H9 (cell line): ENCODE measurements at regions not wholly inside any gene's neighbourhood (a gene's known extent, or its start where the extent isn't known, plus 50 kb on each side); places are given as distances from the start of the nearest gene placed in this dataset.

Source experiments
- DNase-seq: peaks from one replicate; pipeline ENCODE4 v3.0.0-alpha.2; 2017
- H2AFZ ChIP-seq: one replicate; pipeline ENCODE4 v1.6.1; 2013; ENCODE audit warnings: mild to moderate bottlenecking, low read length, control low read depth, moderate library complexity
- H2AK5ac ChIP-seq: 2 replicates; pipeline ENCODE4 v1.6.1; 2013; ENCODE audit warnings: low read length, control low read depth, mixed read lengths; ENCODE audit not compliant: insufficient read length
- H2BK120ac ChIP-seq: one replicate; pipeline ENCODE4 v1.6.1; 2013; ENCODE audit warnings: low read depth, mild to moderate bottlenecking, low read length, control low read depth, inconsistent platforms; ENCODE audit not compliant: poor library complexity, severe bottlenecking
- H2BK12ac ChIP-seq: 2 replicates; pipeline ENCODE4 v1.6.1; 2013; ENCODE audit warnings: low read length, control low read depth, mixed read lengths, low read depth; ENCODE audit not compliant: insufficient read length
- H2BK15ac ChIP-seq: 2 replicates; pipeline ENCODE4 v1.6.1; 2013; ENCODE audit warnings: low read depth, low read length, control low read depth
- H2BK20ac ChIP-seq: one replicate; pipeline ENCODE4 v1.6.1; 2013; ENCODE audit warnings: low read depth, mild to moderate bottlenecking, low read length, control low read depth, inconsistent platforms; ENCODE audit not compliant: poor library complexity, severe bottlenecking
- H2BK5ac ChIP-seq: 2 replicates; pipeline ENCODE4 v1.6.1; 2013; ENCODE audit warnings: low read length, control low read depth, mixed read lengths; ENCODE audit not compliant: insufficient read length
- H3K14ac ChIP-seq: 2 replicates; pipeline ENCODE4 v1.6.1; 2013; ENCODE audit warnings: low read length, control low read depth; ENCODE audit not compliant: insufficient read depth
- H3K18ac ChIP-seq: 2 replicates; pipeline ENCODE4 v1.6.1; 2013; ENCODE audit warnings: low read depth, mild to moderate bottlenecking, mixed read lengths, low read length, control low read depth; ENCODE audit not compliant: insufficient read length
- H3K23ac ChIP-seq: 2 replicates; pipeline ENCODE4 v1.6.1; 2013; ENCODE audit warnings: low read length, control low read depth, mixed read lengths, low read depth; ENCODE audit not compliant: insufficient read length
- H3K23me2 ChIP-seq: 2 replicates; pipeline ENCODE4 v1.6.1; 2013; ENCODE audit warnings: low read depth, mild to moderate bottlenecking, mixed read lengths, low read length, control low read depth; ENCODE audit not compliant: insufficient read length, poor library complexity, severe bottlenecking
- H3K27ac ChIP-seq: 2 replicates; pipeline ENCODE4 v1.5.1; 2013; ENCODE audit warnings: low read length, control low read depth, mixed read lengths, low read depth; ENCODE audit not compliant: insufficient read length
- H3K27me3 ChIP-seq: 2 replicates; pipeline ENCODE4 v1.6.1; 2013; ENCODE audit warnings: low read length, control low read depth, inconsistent platforms; ENCODE audit not compliant: insufficient read depth
- H3K4ac ChIP-seq: 2 replicates; pipeline ENCODE4 v1.6.1; 2013; ENCODE audit warnings: low read depth, mild to moderate bottlenecking, control low read depth, inconsistent platforms, low read length, moderate library complexity
- H3K4me1 ChIP-seq: 2 replicates; pipeline ENCODE4 v1.6.1; 2013; ENCODE audit warnings: low read length, control low read depth, inconsistent platforms; ENCODE audit not compliant: insufficient read depth
- H3K4me2 ChIP-seq: 2 replicates; pipeline ENCODE4 v1.6.1; 2013; ENCODE audit warnings: low read length, control low read depth, mixed read lengths; ENCODE audit not compliant: insufficient read length, insufficient read depth
- H3K56ac ChIP-seq: 2 replicates; pipeline ENCODE4 v1.6.1; 2013; ENCODE audit warnings: low read depth, mild to moderate bottlenecking, mixed read lengths, low read length, control low read depth; ENCODE audit not compliant: insufficient read length
- H3K79me1 ChIP-seq: 2 replicates; pipeline ENCODE4 v1.6.1; 2013; ENCODE audit warnings: low read depth, mild to moderate bottlenecking, moderate library complexity, low read length, control low read depth, inconsistent platforms; ENCODE audit not compliant: insufficient read depth, poor library complexity, severe bottlenecking
- H3K79me2 ChIP-seq: 2 replicates; pipeline ENCODE4 v1.6.1; 2013; ENCODE audit warnings: low read length, control low read depth, inconsistent platforms; ENCODE audit not compliant: insufficient read depth
- H3K9ac ChIP-seq: 2 replicates; pipeline ENCODE4 v1.6.1; 2013; ENCODE audit warnings: low read length, control low read depth, mixed read lengths; ENCODE audit not compliant: insufficient read length; ENCODE audit errors: extremely low read depth
- H3K9me3 ChIP-seq: one replicate; pipeline ENCODE4 v1.6.1; 2013; ENCODE audit warnings: low read depth, low read length, inconsistent platforms; ENCODE audit not compliant: control insufficient read depth
- H3T11ph ChIP-seq: one replicate; pipeline ENCODE4 v1.6.1; 2013; ENCODE audit warnings: mild to moderate bottlenecking, low read length, control low read depth, inconsistent platforms
- H4K20me1 ChIP-seq: one replicate; pipeline ENCODE4 v1.6.1; 2013; ENCODE audit not compliant: control insufficient read depth, insufficient read length, insufficient read depth
- H4K5ac ChIP-seq: 2 replicates; pipeline ENCODE4 v1.6.1; 2013; ENCODE audit warnings: low read depth, mild to moderate bottlenecking, mixed read lengths, low read length, control low read depth; ENCODE audit not compliant: insufficient read length
- H4K8ac ChIP-seq: replicated peaks from 2 replicates; pipeline ENCODE4 v1.6.1; 2013; ENCODE audit warnings: low read length, control low read depth, mixed read lengths, low read depth; ENCODE audit not compliant: insufficient read length
- H4K91ac ChIP-seq: 2 replicates; pipeline ENCODE4 v1.6.1; 2013; ENCODE audit warnings: low read depth, mild to moderate bottlenecking, moderate library complexity, mixed read lengths, low read length, control low read depth; ENCODE audit not compliant: insufficient read length
- H3K27ac Mint-ChIP-seq, 3 experiments: 2 replicates in 2 of 3; 3 replicates in 1 of 3; pipeline ENCODE4 v1.8.0; 2020 to 2021; ENCODE audit warnings: mixed read lengths in 3 of 3, mild to moderate bottlenecking in 1 of 3, moderate library complexity in 1 of 3
- H3K27me3 Mint-ChIP-seq: 2 replicates; pipeline ENCODE4 v1.8.0; 2021; ENCODE audit warnings: low read depth, mild to moderate bottlenecking, moderate library complexity, mixed read lengths
- H3K36me3 Mint-ChIP-seq, 3 experiments: 2 replicates in 2 of 3; 3 replicates in 1 of 3; pipeline ENCODE4 v1.8.0; 2020 to 2021; ENCODE audit warnings: low read depth in 3 of 3, mixed read lengths in 3 of 3; ENCODE audit not compliant: insufficient read depth in 1 of 3
- H3K4me1 Mint-ChIP-seq, 2 experiments: 2 replicates each; pipeline ENCODE4 v1.8.0; 2020; ENCODE audit warnings: mixed read lengths in 2 of 2
- H3K4me3 Mint-ChIP-seq, 2 experiments: 2 replicates in 1 of 2; 3 replicates in 1 of 2; pipeline ENCODE4 v1.8.0; 2020 to 2021; ENCODE audit warnings: mild to moderate bottlenecking in 2 of 2, mixed read lengths in 2 of 2, moderate library complexity in 1 of 2
- H3K9me3 Mint-ChIP-seq, 2 experiments: 2 replicates in 1 of 2; 3 replicates in 1 of 2; pipeline ENCODE4 v1.8.0; 2020; ENCODE audit warnings: mild to moderate bottlenecking in 2 of 2, mixed read lengths in 2 of 2, moderate library complexity in 1 of 2
- WGBS: extraction: QIAGEN DNeasy Blood & Tissue Kit; methylation state at CpG from one replicate; pipeline ENCODE4 v1.1.7; 2013; ENCODE audit warnings: missing lambda C conversion rate, low lambda C conversion rate, mixed read lengths; ENCODE audit not compliant: insufficient read length; ENCODE audit errors: extremely low coverage; 5-methylcytosine and 5-hydroxymethylcytosine counted together
- TF ChIP-seq, protein P1 (sequence below): fragments of 200-600 bp; sonication (generic); conservative IDR thresholded peaks from 3 replicates; pipeline ENCODE4 v1.8.0; 2021; ENCODE audit warnings: antibody characterized with exemption, mild to moderate bottlenecking

DNA sequence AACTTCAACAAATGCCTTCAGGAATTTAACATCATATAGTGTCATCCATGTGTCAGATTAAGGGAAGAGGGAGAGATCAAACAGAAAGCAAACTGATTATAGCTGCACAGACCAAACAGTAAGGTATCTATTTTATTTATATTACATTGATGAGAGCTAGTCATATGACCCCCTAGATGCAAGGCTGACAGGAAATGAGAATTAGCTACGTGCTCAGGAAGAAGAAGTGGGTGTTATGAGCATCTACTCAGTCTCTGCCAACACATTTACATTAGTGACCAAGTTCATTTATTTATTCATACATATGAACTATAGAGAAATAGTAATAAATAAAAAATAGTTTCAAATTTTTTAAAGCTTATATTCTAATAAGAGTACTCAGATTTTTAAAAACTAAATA lies 787.3 kb downstream of the KCTD16 start:
- Histone ChIP-seq H4K5ac (no peak overlapping the region), H3K4me1 (no peaks in the 10 kb centered on the region), H3K4me2 (no peak overlapping the region), H3K23me2 (no peaks in the 10 kb centered on the region), H3K9ac (no peak overlapping the region), H3T11ph (no peak overlapping the region), H3K27me3 (no peaks in the 10 kb centered on the region), H4K91ac (no peak overlapping the region), H2BK12ac (no peak overlapping the region), H2AFZ (no peak overlapping the region), H3K4ac (no peak overlapping the region), H3K23ac (no peak overlapping the region), H3K14ac (no peak overlapping the region), H3K27ac (no peak overlapping the region), H3K9me3 (no peaks in the 10 kb centered on the region), H4K8ac (no peak overlapping the region), H3K79me2 (no peaks in the 10 kb centered on the region), H2AK5ac (no peak overlapping the region), H2BK15ac (no peak overlapping the region), H2BK20ac (no peak overlapping the region), H4K20me1 (no peaks in the 10 kb centered on the region), H2BK120ac (no peak overlapping the region), H3K56ac (no peak overlapping the region), H2BK5ac (no peak overlapping the region), H3K79me1 (no peaks in the 10 kb centered on the region), H3K18ac (no peak overlapping the region)
- no peak overlapping the region for H3K4me3 Mint-ChIP-seq
- no CpG with 5 or more reads among the region's 1 CpG for WGBS
- no peak for DNase-seq
- H3K4me1 Mint-ChIP-seq = peaks cover 0 to under 1% of the 10 kb centered on the region in 2 experiments; a peak in 2 of 4 replicates
- no peaks in the 10 kb centered on the region for H3K9me3 Mint-ChIP-seq
- no peaks in the 10 kb centered on the region for H3K27me3 Mint-ChIP-seq
- TF ChIP-seq, protein P1, sequence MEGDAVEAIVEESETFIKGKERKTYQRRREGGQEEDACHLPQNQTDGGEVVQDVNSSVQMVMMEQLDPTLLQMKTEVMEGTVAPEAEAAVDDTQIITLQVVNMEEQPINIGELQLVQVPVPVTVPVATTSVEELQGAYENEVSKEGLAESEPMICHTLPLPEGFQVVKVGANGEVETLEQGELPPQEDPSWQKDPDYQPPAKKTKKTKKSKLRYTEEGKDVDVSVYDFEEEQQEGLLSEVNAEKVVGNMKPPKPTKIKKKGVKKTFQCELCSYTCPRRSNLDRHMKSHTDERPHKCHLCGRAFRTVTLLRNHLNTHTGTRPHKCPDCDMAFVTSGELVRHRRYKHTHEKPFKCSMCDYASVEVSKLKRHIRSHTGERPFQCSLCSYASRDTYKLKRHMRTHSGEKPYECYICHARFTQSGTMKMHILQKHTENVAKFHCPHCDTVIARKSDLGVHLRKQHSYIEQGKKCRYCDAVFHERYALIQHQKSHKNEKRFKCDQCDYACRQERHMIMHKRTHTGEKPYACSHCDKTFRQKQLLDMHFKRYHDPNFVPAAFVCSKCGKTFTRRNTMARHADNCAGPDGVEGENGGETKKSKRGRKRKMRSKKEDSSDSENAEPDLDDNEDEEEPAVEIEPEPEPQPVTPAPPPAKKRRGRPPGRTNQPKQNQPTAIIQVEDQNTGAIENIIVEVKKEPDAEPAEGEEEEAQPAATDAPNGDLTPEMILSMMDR = no peak
- no peaks in the 10 kb centered on the region for H3K36me3 Mint-ChIP-seq
- no peak overlapping the region for H3K27ac Mint-ChIP-seq
